ENCODE measurements at regions not wholly inside any gene's neighbourhood (a gene's known extent, or its start where the extent isn't known, plus 50 kb on each side); places are given as distances from the start of the nearest gene placed in this dataset.
A peak's percentile ranks its signal among the peaks of the same experiment; 100 is the strongest.

DNA sequence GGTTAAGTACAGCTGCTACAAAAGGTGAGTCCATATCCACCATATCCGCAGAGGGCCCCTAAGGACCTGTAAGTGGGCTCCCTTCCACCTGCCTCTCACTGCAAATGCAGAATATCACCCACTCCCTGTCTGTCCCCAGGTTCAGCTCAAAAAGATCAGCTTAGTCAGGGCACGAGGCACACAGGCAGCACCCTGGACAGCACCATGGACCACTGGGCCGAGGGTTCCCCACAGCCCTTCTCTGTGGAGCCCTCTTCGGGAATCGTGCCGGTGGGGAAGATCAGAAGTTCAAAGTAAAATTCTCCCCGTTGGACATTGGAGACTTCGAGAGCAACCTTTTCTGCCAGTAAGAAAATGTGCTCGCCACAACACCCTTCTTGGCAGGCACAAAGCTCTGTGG lies 85.0 kb upstream of the NBPF12 start:
- TF ChIP-seq, protein P1, sequence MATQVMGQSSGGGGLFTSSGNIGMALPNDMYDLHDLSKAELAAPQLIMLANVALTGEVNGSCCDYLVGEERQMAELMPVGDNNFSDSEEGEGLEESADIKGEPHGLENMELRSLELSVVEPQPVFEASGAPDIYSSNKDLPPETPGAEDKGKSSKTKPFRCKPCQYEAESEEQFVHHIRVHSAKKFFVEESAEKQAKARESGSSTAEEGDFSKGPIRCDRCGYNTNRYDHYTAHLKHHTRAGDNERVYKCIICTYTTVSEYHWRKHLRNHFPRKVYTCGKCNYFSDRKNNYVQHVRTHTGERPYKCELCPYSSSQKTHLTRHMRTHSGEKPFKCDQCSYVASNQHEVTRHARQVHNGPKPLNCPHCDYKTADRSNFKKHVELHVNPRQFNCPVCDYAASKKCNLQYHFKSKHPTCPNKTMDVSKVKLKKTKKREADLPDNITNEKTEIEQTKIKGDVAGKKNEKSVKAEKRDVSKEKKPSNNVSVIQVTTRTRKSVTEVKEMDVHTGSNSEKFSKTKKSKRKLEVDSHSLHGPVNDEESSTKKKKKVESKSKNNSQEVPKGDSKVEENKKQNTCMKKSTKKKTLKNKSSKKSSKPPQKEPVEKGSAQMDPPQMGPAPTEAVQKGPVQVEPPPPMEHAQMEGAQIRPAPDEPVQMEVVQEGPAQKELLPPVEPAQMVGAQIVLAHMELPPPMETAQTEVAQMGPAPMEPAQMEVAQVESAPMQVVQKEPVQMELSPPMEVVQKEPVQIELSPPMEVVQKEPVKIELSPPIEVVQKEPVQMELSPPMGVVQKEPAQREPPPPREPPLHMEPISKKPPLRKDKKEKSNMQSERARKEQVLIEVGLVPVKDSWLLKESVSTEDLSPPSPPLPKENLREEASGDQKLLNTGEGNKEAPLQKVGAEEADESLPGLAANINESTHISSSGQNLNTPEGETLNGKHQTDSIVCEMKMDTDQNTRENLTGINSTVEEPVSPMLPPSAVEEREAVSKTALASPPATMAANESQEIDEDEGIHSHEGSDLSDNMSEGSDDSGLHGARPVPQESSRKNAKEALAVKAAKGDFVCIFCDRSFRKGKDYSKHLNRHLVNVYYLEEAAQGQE (IDR thresholded peaks at IDR 0.05; ENCODE audit: low read depth), result peak; percentile 69

DNA sequence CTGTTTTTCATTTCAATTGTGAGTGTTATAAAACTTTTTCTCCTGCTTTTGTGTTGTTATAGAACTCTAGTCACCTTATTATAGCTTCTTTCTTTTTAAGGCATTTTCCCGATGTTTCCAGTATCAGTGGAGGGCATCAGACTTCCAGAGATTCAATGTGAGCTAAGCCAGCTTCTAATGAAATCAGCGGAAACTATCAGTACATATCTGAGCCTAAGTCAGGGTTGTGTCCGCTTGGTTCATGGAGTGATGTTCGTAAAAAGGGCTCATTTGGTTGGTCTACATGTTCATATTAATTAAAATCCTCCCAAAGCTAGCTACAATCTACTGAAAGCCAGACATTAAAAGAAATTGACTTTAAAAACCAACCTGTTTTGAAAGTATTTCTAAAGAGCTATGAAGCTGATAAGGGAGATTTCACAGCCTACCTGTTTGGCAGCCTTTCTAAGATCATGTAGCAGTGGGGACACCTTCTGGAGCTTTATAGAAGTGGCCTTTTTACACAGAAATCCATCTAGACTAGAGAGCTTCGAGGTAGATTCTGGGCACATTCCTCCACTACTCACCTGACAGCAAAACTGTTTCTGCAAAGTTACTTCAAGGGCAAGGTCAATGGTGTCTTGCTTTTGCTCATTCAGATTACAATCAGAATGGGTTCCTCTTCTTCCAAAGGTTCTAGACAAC lies 227.1 kb upstream of the NBPF12 start:
- peak; percentile 35 for TF ChIP-seq RAD21 (IDR thresholded peaks at IDR 0.05; ENCODE audit: low read depth)

DNA sequence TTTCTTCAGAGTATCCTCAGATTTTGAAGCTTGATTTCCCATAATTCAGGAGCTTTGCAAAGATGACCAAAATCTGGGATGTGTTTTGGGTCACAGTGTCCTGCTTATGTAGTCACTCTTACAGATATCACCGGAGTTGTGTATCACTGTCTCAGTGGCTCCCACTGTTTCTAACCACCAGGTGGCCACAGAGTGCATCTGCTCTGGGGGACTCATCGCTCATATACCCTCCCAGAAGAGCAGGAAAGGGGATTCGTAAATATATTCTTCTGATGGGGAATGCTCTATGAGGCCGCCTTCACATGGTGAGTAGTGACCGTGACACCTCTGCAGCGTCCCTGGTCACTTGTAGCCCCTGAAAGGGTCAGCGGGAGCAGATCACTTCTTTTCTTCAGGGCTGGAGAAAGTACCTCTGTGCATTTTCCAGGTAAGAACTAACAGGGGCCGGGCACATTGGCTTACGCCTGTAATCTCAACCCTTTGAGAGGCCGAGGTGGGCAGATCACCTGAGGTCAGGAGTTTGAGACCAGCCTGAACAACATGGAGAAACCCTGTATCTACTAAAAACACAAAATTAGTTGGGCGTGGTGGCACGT lies 249.4 kb upstream of the NOTCH2NLA start:
- peak; percentile 49; the same call in 1 of the 2 replicates for TF ChIP-seq RAD21 (IDR thresholded peaks at IDR 0.05; ENCODE audit: low read depth)

DNA sequence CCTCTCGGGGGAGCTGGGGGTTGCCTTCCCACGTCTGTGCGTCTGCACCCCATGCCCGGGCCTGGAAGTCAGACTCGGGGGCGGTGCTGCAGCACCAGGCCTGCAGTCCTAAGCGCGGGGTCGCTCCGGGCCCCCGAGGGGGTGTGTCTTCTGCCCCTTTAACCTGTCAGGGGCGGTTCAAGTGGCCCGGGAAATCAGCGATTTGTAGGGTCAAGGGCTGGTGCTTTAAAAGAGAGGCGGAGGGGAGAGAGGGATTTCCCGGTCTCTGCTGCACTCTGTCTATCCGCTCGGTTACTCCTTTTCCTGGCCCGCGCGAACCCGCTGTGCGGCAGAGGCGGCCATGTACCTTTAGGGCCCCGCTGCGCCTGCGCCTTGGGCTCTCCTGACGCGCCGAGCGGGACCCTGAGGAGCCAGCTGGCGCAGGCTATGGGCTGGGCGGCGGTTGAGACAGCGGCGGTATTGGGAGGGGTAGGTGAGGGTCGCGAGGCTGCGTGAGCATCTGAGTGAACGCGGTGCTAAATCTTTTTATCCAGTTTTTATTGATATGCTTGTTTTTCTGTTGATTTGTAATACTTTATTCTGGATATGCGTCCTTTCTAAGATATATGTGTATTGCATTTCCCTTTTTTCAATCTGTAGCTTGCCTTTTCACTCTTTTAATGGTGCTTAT lies 243.5 kb upstream of the NOTCH2NLA start:
- TF ChIP-seq YY1 (IDR thresholded peaks at IDR 0.05; ENCODE audit: low read depth), result peak; percentile 65; the same call in 1 of the 2 replicates

DNA sequence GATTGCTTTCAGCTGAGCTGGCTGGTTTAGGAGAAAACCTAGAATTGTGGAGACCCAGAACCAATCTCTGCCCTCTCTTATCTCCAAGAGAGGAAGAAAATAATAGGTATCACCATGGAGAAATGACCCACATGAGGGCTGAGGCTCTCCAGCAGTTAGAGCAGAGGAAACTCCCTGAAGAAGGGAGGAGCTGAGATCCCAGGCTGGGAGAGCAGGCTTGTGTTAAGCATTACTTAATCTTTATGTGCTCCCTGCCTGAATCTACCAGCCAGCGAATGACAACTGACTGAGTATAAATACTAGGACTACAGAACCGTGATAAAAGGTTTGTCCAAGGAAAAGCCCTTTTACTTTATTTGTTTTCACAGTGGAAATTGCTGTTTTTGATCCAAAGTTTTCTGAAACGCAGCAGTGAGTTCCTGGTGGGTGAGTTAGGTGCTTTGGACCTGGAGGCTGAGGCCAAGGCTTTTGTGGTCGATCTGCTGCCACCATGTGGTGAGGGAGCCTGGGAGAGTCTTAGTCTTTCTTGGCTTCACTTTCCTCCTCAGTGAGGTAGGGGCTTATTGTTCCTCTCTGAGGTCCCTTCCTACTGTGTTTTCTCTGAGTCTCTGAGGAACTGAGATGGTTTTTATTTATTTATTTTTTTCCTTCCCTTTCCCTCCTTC lies 219.5 kb upstream of the NOTCH2NLA start:
- peak; percentile 41 for TF ChIP-seq RAD21 (IDR thresholded peaks at IDR 0.05; ENCODE audit: low read depth)

DNA sequence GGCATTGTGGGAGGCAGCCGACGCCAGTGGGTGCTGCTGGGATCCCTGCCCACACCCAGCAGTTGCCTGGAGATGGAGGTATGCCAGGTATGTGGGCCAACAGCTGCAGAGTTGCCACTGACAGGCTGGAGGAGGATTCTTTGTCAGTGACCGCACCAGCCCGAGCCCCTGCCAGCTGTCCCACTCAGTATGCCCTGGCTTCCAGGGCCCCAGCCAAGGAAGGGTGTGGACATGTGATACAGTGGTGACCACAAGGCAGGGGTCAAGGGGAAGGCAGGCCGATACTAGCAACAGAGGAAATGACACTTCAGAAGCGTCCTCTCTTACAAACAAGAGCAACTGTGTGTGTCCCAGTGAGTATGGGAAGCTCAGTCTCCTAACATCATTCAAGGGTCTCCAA lies 185.1 kb upstream of the NOTCH2NLA start:
- peak; percentile 68 for TF ChIP-seq TEAD4 (IDR thresholded peaks at IDR 0.05)

DNA sequence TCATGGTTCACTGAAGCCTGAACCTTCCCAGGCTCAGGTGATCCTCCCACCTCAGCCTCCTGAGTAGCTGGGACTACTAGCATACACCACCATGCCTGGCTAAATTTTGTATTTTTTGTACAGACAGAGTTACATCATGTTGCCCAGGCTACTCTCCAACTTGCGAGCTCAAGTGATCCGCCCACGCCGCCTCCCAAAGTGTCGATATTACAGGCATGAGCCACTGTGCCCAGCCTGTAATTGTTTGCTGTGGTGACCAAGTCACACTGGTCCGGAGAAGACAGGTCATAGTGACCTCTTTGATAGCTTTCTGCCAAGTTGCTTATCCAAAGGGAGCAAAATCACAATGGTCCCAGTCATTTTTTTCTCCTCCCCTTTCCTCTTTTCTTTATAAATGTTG lies 167.4 kb upstream of the NOTCH2NLA start:
- peak; percentile 46 for TF ChIP-seq EGR1 (IDR thresholded peaks at IDR 0.05)

DNA sequence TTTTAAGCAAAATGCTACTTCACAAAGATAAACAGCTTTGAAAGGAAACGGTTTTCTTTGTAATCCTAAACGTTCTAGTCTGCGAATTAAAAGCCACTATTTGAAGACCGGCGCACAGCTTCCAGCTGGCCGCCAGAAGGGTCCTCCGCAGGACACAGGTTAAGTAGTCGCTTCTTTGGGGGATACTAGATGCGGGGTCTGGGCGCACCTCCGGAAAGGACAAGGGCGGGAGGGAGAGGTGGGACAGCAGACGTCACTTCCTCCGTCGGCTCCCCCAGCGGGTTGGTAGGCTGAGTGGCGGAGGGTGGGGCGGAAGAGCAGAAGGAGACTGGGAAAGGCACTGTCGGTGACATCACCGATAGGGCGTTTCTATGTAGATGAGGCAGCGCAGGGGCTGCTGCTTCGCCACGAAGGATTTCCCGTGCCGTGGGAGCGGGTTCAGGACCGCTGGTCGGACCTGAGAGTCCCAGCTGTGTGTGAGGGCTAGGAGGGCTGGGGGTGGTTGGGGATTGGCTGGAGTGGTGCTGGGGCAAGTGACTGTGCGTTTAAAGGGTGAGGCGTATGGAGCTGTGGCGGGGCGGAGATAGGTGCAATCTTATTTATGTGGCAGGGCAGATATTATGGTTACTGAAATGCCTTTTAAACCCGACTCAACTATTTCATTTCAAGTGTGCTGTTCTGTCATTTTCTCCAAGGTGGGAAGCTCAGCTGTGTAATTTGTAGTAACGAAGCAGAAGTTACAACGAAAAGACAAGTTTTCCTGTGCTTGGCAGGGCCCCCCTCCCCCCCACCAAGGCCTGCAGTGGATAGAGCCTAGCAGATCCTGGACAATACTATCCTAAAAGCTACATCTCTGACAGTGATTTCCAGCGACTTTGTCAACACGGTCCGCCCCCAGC lies 158.3 kb upstream of the NOTCH2NLA start:
- TF ChIP-seq EP300 (IDR thresholded peaks at IDR 0.05; ENCODE audit: borderline replicate concordance) (peak; percentile 53; the same call in 1 of the 2 replicates), NFIC (IDR thresholded peaks at IDR 0.05) (peak; percentile 45; the same call in 1 of the 2 replicates), CEBPB (IDR thresholded peaks at IDR 0.05) (peak; percentile 35; the same call in 1 of the 2 replicates), FOXM1 (IDR thresholded peaks at IDR 0.05; ENCODE audit: borderline replicate concordance, low read depth) (0 out of 2 replicates have a peak, but pooled peaks have one; percentile 15), YY1 (IDR thresholded peaks at IDR 0.05; ENCODE audit: low read depth) (peak; percentile 66), TCF12 (IDR thresholded peaks at IDR 0.05; ENCODE audit: low read depth) (peak; percentile 62; the same call in 1 of the 2 replicates), TEAD4 (IDR thresholded peaks at IDR 0.05) (peak; percentile 56; the same call in 1 of the 2 replicates), TAF1 (IDR thresholded peaks at IDR 0.05; ENCODE audit: low read depth) (peak; percentile 17; the same call in 1 of the 2 replicates), EGR1 (IDR thresholded peaks at IDR 0.05) (peak; percentile 16; the same call in 1 of the 2 replicates), RAD21 (IDR thresholded peaks at IDR 0.05; ENCODE audit: low read depth) (peak; percentile 5; the same call in 1 of the 2 replicates)

DNA sequence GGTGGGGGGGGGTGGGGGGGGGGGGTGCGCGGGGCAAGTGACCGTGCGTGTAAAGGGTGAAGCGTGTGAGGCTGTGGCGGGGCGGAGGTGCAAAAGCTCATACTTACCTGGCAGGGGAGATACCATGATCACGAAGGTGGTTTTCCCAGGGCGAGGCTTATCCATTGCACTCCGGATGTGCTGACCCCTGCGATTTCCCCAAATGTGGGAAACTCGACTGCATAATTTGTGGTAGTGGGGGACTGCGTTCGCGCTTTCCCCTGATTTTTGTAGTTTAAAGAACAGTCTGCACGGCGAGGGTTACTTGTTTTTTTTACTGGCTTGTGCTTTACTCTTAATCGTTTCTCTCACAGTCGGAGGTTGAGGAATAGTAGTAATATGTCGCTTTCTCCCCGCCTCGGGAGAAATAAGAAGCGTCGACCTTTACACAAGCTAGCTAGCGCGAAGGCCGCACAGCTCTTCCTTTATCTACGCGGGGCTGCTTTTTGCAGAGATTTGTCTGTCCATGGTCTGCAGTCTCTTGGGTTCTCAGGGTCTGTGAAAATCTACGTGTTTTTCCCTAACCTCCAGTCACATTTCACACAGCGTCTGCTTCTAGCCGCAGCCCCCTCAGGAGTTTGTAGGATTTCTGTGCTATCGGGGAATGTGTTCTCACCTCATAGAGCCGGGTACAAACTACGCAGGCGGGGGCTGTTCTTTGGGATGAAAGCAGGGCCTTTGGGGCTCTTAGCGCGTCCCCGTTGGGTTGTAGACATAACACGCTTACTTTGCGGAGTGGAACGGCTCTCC lies 148.1 kb upstream of the NOTCH2NLA start:
- TF ChIP-seq, protein P2, sequence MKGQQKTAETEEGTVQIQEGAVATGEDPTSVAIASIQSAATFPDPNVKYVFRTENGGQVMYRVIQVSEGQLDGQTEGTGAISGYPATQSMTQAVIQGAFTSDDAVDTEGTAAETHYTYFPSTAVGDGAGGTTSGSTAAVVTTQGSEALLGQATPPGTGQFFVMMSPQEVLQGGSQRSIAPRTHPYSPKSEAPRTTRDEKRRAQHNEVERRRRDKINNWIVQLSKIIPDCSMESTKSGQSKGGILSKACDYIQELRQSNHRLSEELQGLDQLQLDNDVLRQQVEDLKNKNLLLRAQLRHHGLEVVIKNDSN (IDR thresholded peaks at IDR 0.05), result peak; percentile 3; the same call in 1 of the 2 replicates
- TF ChIP-seq YY1 (IDR thresholded peaks at IDR 0.05; ENCODE audit: low read depth), result peak; percentile 44
- TF ChIP-seq RAD21 (IDR thresholded peaks at IDR 0.05; ENCODE audit: low read depth), result 0 out of 2 replicates have a peak, but pooled peaks have one; percentile 1
- 0 out of 2 replicates have a peak, but pooled peaks have one; percentile 11 for TF ChIP-seq TEAD4 (IDR thresholded peaks at IDR 0.05)
- TF ChIP-seq EP300 (IDR thresholded peaks at IDR 0.05; ENCODE audit: borderline replicate concordance), result peak; percentile 70
- peak; percentile 67; the same call in 1 of the 2 replicates for TF ChIP-seq TCF12 (IDR thresholded peaks at IDR 0.05; ENCODE audit: low read depth)
- TF ChIP-seq EGR1 (IDR thresholded peaks at IDR 0.05), result peak; percentile 38; the same call in 1 of the 2 replicates

Measured in Ishikawa (cell line).